Cardiac muscle cell (in vitro differentiated cells and primary cell): ENCODE measurements at regions not wholly inside any gene's neighbourhood (a gene's known extent, or its start where the extent isn't known, plus 50 kb on each side); places are given as distances from the start of the nearest gene placed in this dataset.

Experiments
- DNase-seq, 2 donors: peaks; one replicate each; pipeline versions ENCODE4 v3.0.0 to v3.0.0-alpha.2; 2010 to 2017; ENCODE audit warnings: low read depth in 1 of 2, low spot score in 1 of 2
- H3K27ac ChIP-seq: fragments of 200-600 bp; sonication (generic); 2 replicates; pipeline ENCODE4 v1.5.1; 2016
- H3K27me3 ChIP-seq: fragments of 200-600 bp; sonication (generic); 2 replicates; pipeline ENCODE4 v1.6.0; 2016; ENCODE audit warnings: control low read depth
- H3K36me3 ChIP-seq: fragments of 200-600 bp; sonication (generic); 2 replicates; pipeline ENCODE4 v1.5.1; 2016; ENCODE audit warnings: control low read depth
- H3K4me1 ChIP-seq: fragments of 200-600 bp; sonication (generic); 2 replicates; pipeline ENCODE4 v1.8.1; 2017; ENCODE audit warnings: low read depth, mild to moderate bottlenecking, mixed run types
- H3K4me3 ChIP-seq: fragments of 200-600 bp; sonication (generic); 2 replicates; pipeline ENCODE4 v1.5.1; 2016; ENCODE audit warnings: mild to moderate bottlenecking
- H3K9me3 ChIP-seq: fragments of 200-600 bp; sonication (generic); 2 replicates; pipeline ENCODE4 v1.5.1; 2017; ENCODE audit warnings: low read depth, mild to moderate bottlenecking, control low read depth
- TF ChIP-seq, protein P1 (sequence below): IDR thresholded peaks from 2 replicates; pipeline ENCODE4 v1.5.1; 2012; ENCODE audit warnings: low read depth, mild to moderate bottlenecking, low read length

DNA sequence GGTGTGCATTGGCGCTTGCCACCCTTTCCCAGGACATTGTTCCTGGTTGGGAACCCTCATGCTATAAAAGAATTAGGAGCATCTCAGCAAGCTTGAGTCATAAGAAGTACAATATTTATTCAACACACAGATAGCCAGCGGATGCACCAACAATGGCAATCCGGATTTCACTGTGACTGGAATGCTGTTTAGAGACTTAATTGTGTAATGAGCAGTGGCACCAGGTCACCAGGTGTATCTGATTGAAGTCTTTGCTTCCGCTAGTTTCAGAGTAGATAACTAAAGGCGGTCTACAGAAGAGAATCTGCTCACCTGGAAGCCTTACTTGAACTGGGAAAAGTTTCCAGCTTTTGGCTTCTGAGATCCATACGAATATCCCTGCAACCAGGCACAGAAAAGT is 772.3 kb upstream of the GHITM start:
- Histone ChIP-seq H3K27me3 (no peaks in the 10 kb centered on the region), H3K36me3 (no peaks in the 10 kb centered on the region), H3K9me3 (no peaks in the 10 kb centered on the region), H3K27ac (no peak overlapping the region), H3K4me1 (no peaks in the 10 kb centered on the region), H3K4me3 (no peak overlapping the region)
- TF ChIP-seq, protein P1, sequence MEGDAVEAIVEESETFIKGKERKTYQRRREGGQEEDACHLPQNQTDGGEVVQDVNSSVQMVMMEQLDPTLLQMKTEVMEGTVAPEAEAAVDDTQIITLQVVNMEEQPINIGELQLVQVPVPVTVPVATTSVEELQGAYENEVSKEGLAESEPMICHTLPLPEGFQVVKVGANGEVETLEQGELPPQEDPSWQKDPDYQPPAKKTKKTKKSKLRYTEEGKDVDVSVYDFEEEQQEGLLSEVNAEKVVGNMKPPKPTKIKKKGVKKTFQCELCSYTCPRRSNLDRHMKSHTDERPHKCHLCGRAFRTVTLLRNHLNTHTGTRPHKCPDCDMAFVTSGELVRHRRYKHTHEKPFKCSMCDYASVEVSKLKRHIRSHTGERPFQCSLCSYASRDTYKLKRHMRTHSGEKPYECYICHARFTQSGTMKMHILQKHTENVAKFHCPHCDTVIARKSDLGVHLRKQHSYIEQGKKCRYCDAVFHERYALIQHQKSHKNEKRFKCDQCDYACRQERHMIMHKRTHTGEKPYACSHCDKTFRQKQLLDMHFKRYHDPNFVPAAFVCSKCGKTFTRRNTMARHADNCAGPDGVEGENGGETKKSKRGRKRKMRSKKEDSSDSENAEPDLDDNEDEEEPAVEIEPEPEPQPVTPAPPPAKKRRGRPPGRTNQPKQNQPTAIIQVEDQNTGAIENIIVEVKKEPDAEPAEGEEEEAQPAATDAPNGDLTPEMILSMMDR: no peak
- no peak for DNase-seq

DNA sequence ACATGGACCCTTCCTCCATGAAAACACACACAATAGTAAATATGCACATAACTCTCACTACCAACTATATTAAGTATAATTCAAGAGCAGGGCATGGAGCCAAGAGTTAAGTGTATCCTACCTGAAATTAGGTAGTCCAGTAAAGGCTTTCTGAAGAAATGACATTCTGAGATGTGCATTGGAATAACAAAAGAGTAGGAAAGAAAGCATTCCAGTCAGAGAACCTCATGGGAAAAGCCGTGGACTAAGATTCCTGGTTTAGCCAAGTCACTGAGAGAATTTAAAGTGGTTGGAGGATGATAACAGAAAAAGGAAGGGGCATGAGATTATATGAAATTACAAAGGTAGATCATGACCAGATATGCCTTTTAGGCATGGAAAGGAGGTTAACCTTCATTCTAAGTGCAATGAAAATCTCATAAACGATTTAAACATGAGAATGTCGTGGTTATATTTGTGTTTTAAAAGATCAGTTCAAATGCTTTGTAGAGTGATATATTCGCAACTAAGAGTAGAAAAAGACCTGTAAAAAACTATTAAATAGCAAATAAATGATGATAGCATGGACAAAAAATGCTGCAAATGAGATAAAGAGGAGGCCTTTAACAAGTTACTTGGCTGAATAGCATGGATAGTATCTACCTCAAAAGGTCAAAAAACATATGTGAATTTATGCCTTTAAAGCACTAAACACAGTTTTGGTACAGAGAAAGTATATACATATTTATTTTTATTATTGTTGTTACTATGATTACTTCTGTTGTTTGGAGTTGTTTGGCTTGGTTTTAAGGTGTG is 767.4 kb upstream of the GHITM start:
- H3K27me3 ChIP-seq: no peaks in the 10 kb centered on the region
- H3K9me3 ChIP-seq: no peaks in the 10 kb centered on the region
- no peaks in the 10 kb centered on the region for H3K36me3 ChIP-seq
- no peak for DNase-seq
- no peak overlapping the region for H3K27ac ChIP-seq
- no peak overlapping the region for H3K4me3 ChIP-seq
- no peaks in the 10 kb centered on the region for H3K4me1 ChIP-seq
- TF ChIP-seq, protein P1: no peak

DNA sequence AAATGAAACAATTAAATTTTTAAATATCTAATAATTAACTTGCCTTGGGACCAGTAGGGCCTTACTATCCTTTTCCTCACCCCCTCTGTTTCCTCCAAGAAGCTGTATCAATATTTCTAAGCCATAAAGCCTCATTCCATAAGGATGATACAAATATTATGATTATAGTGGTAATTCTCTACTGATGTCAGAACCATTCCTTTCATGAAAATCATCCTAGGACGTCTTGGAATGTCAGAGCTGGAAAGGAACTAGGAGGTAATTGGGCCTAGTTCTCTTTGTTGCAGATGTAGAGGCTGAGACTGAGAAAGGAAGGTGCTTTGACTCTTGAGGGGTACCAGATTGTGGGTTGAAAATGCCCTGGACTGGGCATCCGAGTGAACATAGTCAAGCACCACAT is 766.7 kb upstream of the GHITM start:
- H3K27me3 ChIP-seq: no peaks in the 10 kb centered on the region
- no peaks in the 10 kb centered on the region for H3K36me3 ChIP-seq
- TF ChIP-seq, protein P1: no peak
- no peaks in the 10 kb centered on the region for H3K4me1 ChIP-seq
- no peak overlapping the region for H3K27ac ChIP-seq
- H3K9me3 ChIP-seq: no peaks in the 10 kb centered on the region
- DNase-seq: no peak
- no peak overlapping the region for H3K4me3 ChIP-seq

- Histone ChIP-seq H3K4me1 (no peaks in the 10 kb centered on the region), H3K36me3 (no peaks in the 10 kb centered on the region), H3K27ac (no peak overlapping the region), H3K4me3 (no peak overlapping the region), H3K27me3 (no peaks in the 10 kb centered on the region), H3K9me3 (no peaks in the 10 kb centered on the region)
- DNase-seq: peak; percentile 25 to 66
- TF ChIP-seq, protein P1: peak; percentile 62
These were observed 765.6 kb upstream of the GHITM start for GRCh38 chr10:83373671-83374070.

- Histone ChIP-seq H3K4me1 (no peaks in the 10 kb centered on the region), H3K4me3 (no peak overlapping the region), H3K9me3 (no peaks in the 10 kb centered on the region), H3K27ac (no peak overlapping the region), H3K36me3 (no peaks in the 10 kb centered on the region), H3K27me3 (no peaks in the 10 kb centered on the region)
- TF ChIP-seq, protein P1: no peak
- no peak for DNase-seq
These were observed 764.6 kb upstream of the GHITM start for GRCh38 chr10:83374741-83375140.
